IMR-90 (cell line): ENCODE measurements at regions not wholly inside any gene's neighbourhood (a gene's known extent, or its start where the extent isn't known, plus 50 kb on each side); places are given as distances from the start of the nearest gene placed in this dataset.

Source experiments
- ATAC-seq: fragments of 200-7000 bp; cut with Tn5 transposase; 2 replicates; pipeline ENCODE4 v1.9.1; 2020; ENCODE audit warnings: low read depth, mild to moderate bottlenecking, moderate library complexity
- BruUV-seq: library from RNA; stranded (reverse); fragments of 400-500 nt; replicated peaks from 2 replicates; lab custom pipeline; 2021; lab: Mats Ljungman, UMichigan
- CTCF ChIA-PET: fragments of 300-600 bp; formaldehyde crosslinking; extraction: SDS; loops from one replicate; lab custom pipeline; 2021; ENCODE audit warnings: antibody characterized with exemption; lab: Yijun Ruan, JAX
- POLR2A ChIA-PET: fragments of 300-600 bp; sonication (Branson Sonifier 250); formaldehyde crosslinking; loops from one replicate; lab custom pipeline; 2022; ENCODE audit warnings: antibody characterized with exemption; ENCODE audit not compliant: unreplicated experiment; lab: Charles Lee
- DNase-seq: peaks from one replicate; pipeline ENCODE4 v3.0.0; 2013
- H2AFZ ChIP-seq: replicated peaks from 2 replicates; pipeline ENCODE3; 2013; ENCODE audit warnings: low read length, mild to moderate bottlenecking; ENCODE audit not compliant: poor library complexity
- H2AK5ac ChIP-seq: 2 replicates; pipeline ENCODE4 v1.6.1; 2013; ENCODE audit warnings: low read depth, low read length, inconsistent platforms
- H2AK9ac ChIP-seq: replicated peaks from 2 replicates; pipeline ENCODE3; 2013; ENCODE audit warnings: mild to moderate bottlenecking, low read depth, low read length, moderate library complexity; ENCODE audit not compliant: poor library complexity
- H2BK120ac ChIP-seq: 2 replicates; pipeline ENCODE4 v1.6.1; 2013; ENCODE audit warnings: low read depth, low read length, inconsistent platforms
- H2BK15ac ChIP-seq: 3 replicates; pipeline ENCODE4 v1.6.1; 2013; ENCODE audit warnings: low read depth, low read length, inconsistent platforms
- H2BK20ac ChIP-seq: 2 replicates; pipeline ENCODE4 v1.6.1; 2013; ENCODE audit warnings: low read depth, mild to moderate bottlenecking, inconsistent platforms, low read length, moderate library complexity
- H2BK5ac ChIP-seq: 2 replicates; pipeline ENCODE4 v1.6.1; 2013; ENCODE audit warnings: mild to moderate bottlenecking, low read depth, low read length, inconsistent platforms; ENCODE audit not compliant: poor library complexity, severe bottlenecking
- H3K14ac ChIP-seq: replicated peaks from 2 replicates; pipeline ENCODE4 v1.6.1; 2013; ENCODE audit warnings: low read depth, low read length, inconsistent platforms
- H3K18ac ChIP-seq: 2 replicates; pipeline ENCODE4 v1.6.1; 2013; ENCODE audit warnings: low read depth, low read length, control low read depth
- H3K23ac ChIP-seq: 2 replicates; pipeline ENCODE4 v1.6.1; 2013; ENCODE audit warnings: low read depth, low read length, inconsistent platforms
- H3K27ac ChIP-seq: 2 replicates; pipeline ENCODE4 v1.5.1; 2013; ENCODE audit warnings: mild to moderate bottlenecking, control low read depth, low read length; ENCODE audit not compliant: insufficient read depth
- H3K27me3 ChIP-seq: 2 replicates; pipeline ENCODE4 v1.6.1; 2013; ENCODE audit warnings: low read length; ENCODE audit not compliant: control insufficient read depth, insufficient read depth
- H3K36me3 ChIP-seq: 2 replicates; pipeline ENCODE4 v1.6.1; 2013; ENCODE audit warnings: low read length, mixed read lengths; ENCODE audit not compliant: control insufficient read depth, insufficient read depth
- H3K4ac ChIP-seq: 2 replicates; pipeline ENCODE4 v1.6.1; 2013; ENCODE audit warnings: low read depth, low read length, inconsistent platforms
- H3K4me1 ChIP-seq: 2 replicates; pipeline ENCODE4 v1.6.1; 2013; ENCODE audit warnings: low read length, mixed read lengths; ENCODE audit not compliant: control insufficient read depth, insufficient read depth
- H3K4me2 ChIP-seq: 2 replicates; pipeline ENCODE4 v1.6.1; 2013; ENCODE audit warnings: low read depth, mild to moderate bottlenecking, control low read depth, low read length, moderate library complexity
- H3K4me3 ChIP-seq: 2 replicates; pipeline ENCODE4 v1.5.1; 2013; ENCODE audit warnings: low read depth, mild to moderate bottlenecking, control low read depth, low read length, moderate library complexity; ENCODE audit not compliant: insufficient read depth
- H3K56ac ChIP-seq: 2 replicates; pipeline ENCODE4 v1.6.1; 2013; ENCODE audit warnings: low read length, inconsistent platforms; ENCODE audit not compliant: insufficient read depth; ENCODE audit errors: extremely low read depth
- H3K79me1 ChIP-seq, 2 experiments: 2 replicates each; pipeline ENCODE4 v1.6.1; 2013; ENCODE audit warnings: low read length in 2 of 2, inconsistent platforms in 1 of 2, low read depth in 1 of 2
- H3K9ac ChIP-seq: 2 replicates; pipeline ENCODE4 v1.6.1; 2013; ENCODE audit warnings: low read depth, low read length, control low read depth
- H3K9me1 ChIP-seq: 2 replicates; pipeline ENCODE4 v1.6.1; 2013; ENCODE audit warnings: low read length, inconsistent platforms; ENCODE audit not compliant: insufficient read depth
- H3K9me3 ChIP-seq: 2 replicates; pipeline ENCODE4 v1.6.1; 2013; ENCODE audit warnings: low read length; ENCODE audit not compliant: control insufficient read depth, insufficient read depth
- H4K20me1 ChIP-seq: 2 replicates; pipeline ENCODE4 v1.6.1; 2013; ENCODE audit warnings: low read length, inconsistent platforms; ENCODE audit not compliant: insufficient read depth
- H4K5ac ChIP-seq: 2 replicates; pipeline ENCODE4 v1.6.1; 2013; ENCODE audit warnings: mild to moderate bottlenecking, low read depth, low read length, control low read depth
- H4K8ac ChIP-seq, 2 experiments: 2 replicates each; pipeline ENCODE4 v1.6.1; 2013; ENCODE audit warnings: low read depth in 2 of 2, low read length in 2 of 2, control low read depth in 1 of 2, inconsistent platforms in 1 of 2
- H4K91ac ChIP-seq: 2 replicates; pipeline ENCODE4 v1.6.1; 2013; ENCODE audit warnings: low read depth, low read length, inconsistent platforms; ENCODE audit not compliant: insufficient read depth
- BHLHE40 ChIP-seq: fragments of 150-350 bp; IDR thresholded peaks from 2 replicates; pipeline ENCODE4 v1.6.1; 2016; ENCODE audit warnings: mild to moderate bottlenecking, low read depth, low read length
- CEBPB ChIP-seq: IDR thresholded peaks from 2 replicates; pipeline ENCODE4 v1.6.1; 2012; ENCODE audit warnings: low read depth, low read length, improper control_type of control experiment
- CHD1 ChIP-seq: IDR thresholded peaks from 2 replicates; pipeline ENCODE4 v1.6.1; 2012; ENCODE audit warnings: low read depth, low read length, improper control_type of control experiment
- CTCF ChIP-seq: conservative IDR thresholded peaks from 2 replicates; pipeline ENCODE4 v1.5.1; 2012; ENCODE audit warnings: mild to moderate bottlenecking, low read depth, low read length, improper control_type of control experiment
- ELK1 ChIP-seq: fragments of 150-350 bp; IDR thresholded peaks from 2 replicates; pipeline ENCODE4 v1.6.1; 2016; ENCODE audit warnings: low read depth, mild to moderate bottlenecking, low read length, moderate library complexity, borderline replicate concordance
- FOS ChIP-seq: fragments of 150-350 bp; IDR thresholded peaks from 2 replicates; pipeline ENCODE4 v1.6.1; 2016; ENCODE audit warnings: low read depth, low read length
- MAFK ChIP-seq: IDR thresholded peaks from 2 replicates; pipeline ENCODE4 v1.6.1; 2012; ENCODE audit warnings: low read depth, low read length, improper control_type of control experiment
- MAZ ChIP-seq: IDR thresholded peaks from 2 replicates; pipeline ENCODE4 v1.6.1; 2012; ENCODE audit warnings: low read depth, mild to moderate bottlenecking, low read length, improper control_type of control experiment, moderate library complexity, borderline replicate concordance
- MXI1 ChIP-seq: IDR thresholded peaks from 2 replicates; pipeline ENCODE4 v1.6.1; 2012; ENCODE audit warnings: low read depth, mild to moderate bottlenecking, low read length, moderate library complexity, borderline replicate concordance
- NFE2L2 ChIP-seq: fragments of 150-350 bp; IDR thresholded peaks from 2 replicates; pipeline ENCODE4 v1.6.1; 2016; ENCODE audit warnings: low read depth, mild to moderate bottlenecking, low read length
- POLR2A ChIP-seq: IDR thresholded peaks from 2 replicates; pipeline ENCODE4 v1.6.1; 2012; ENCODE audit warnings: mild to moderate bottlenecking, low read depth, low read length
- RAD21 ChIP-seq: IDR thresholded peaks from 2 replicates; pipeline ENCODE4 v1.6.1; 2012; ENCODE audit warnings: low read length, improper control_type of control experiment
- RCOR1 ChIP-seq: IDR thresholded peaks from 2 replicates; pipeline ENCODE4 v1.6.1; 2012; ENCODE audit warnings: mild to moderate bottlenecking, low read length, improper control_type of control experiment; ENCODE audit not compliant: insufficient replicate concordance
- RFX5 ChIP-seq: IDR thresholded peaks from 2 replicates; pipeline ENCODE4 v1.8.0; 2012; ENCODE audit warnings: low read depth, mild to moderate bottlenecking, low read length, moderate library complexity
- SMC3 ChIP-seq: fragments of 150-350 bp; IDR thresholded peaks from 2 replicates; pipeline ENCODE4 v1.6.1; 2016; ENCODE audit warnings: low read depth, mild to moderate bottlenecking, antibody characterized with exemption, low read length, moderate library complexity
- WGBS, 2 experiments: methylation state at CpG; one replicate each; pipeline versions ENCODE4 v1.1.5 to v1.1.7; 2013; ENCODE audit warnings: missing lambda C conversion rate in 2 of 2; ENCODE audit not compliant: insufficient read length in 1 of 2; ENCODE audit errors: extremely low coverage in 2 of 2; 5-methylcytosine and 5-hydroxymethylcytosine counted together
- dilution Hi-C: fragments of 300-500 bp; cut with HindIII; formaldehyde crosslinking; loops from one replicate; pipeline ENCODE4 v1.14.3; 2018; ENCODE audit warnings: low sequenced_read_pairs; ENCODE audit not compliant: unreplicated experiment
- in situ Hi-C: fragments of 300-500 bp; cut with MboI; formaldehyde crosslinking; loops from 3 replicates; pipeline ENCODE4 v1.14.3; 2019; ENCODE audit warnings: low sequenced_read_pairs, inconsistent platforms, mixed read lengths
- intact Hi-C: fragments of 100-400 bp; cut with micrococcal nuclease; formaldehyde crosslinking; loops from 2 replicates; pipeline ENCODE4 v1.10.0; 2022
- TF ChIP-seq, protein P1 (sequence below): fragments of 150-350 bp; IDR thresholded peaks from 2 replicates; pipeline ENCODE4 v1.6.1; 2017; ENCODE audit warnings: mild to moderate bottlenecking, antibody characterized with exemption, low read length, low read depth

GRCh38 chr4:3862640-3863420 lies 96.6 kb downstream of the ADRA2C start:
- no peak overlapping the region for H2BK120ac ChIP-seq
- H3K27me3 ChIP-seq, result peaks cover 63% of the 10 kb centered on the region
- no peak overlapping the region for H3K4me3 ChIP-seq
- H3K9ac ChIP-seq, result no peak overlapping the region
- no peak overlapping the region for H3K4me2 ChIP-seq
- H3K56ac ChIP-seq, result no peak overlapping the region
- H2AK5ac ChIP-seq, result no peak overlapping the region
- ATAC-seq (no peak), DNase-seq (no peak)
- H3K36me3 ChIP-seq, result no peaks in the 10 kb centered on the region
- no peaks in the 10 kb centered on the region for H4K20me1 ChIP-seq
- 0 out of 2 replicates have a peak, but pooled peaks cover under 1% of the 10 kb centered on the region for H3K9me3 ChIP-seq
- no peak overlapping the region for H2BK15ac ChIP-seq
- no peak overlapping the region for H2BK5ac ChIP-seq
- no peak overlapping the region for H3K18ac ChIP-seq
- in situ Hi-C loops (no loop called here), dilution Hi-C loops (no loop called here), intact Hi-C loops (no loop called here)
- no peak overlapping the region for H4K8ac ChIP-seq
- POLR2A ChIA-PET, result no interaction called here
- no peak overlapping the region for H3K27ac ChIP-seq
- CTCF ChIA-PET, result no interaction called here
- H3K79me1 ChIP-seq, result no peaks in the 10 kb centered on the region
- no peak overlapping the region for H2AK9ac ChIP-seq
- WGBS, 2 experiments, result 37% methylated on average over 3 of the region's 23 CpGs; no CpG with 5 or more reads in 1 of the 2 experiments
- no peak overlapping the region for H4K5ac ChIP-seq
- no peak overlapping the region for H2AFZ ChIP-seq
- TF ChIP-seq BHLHE40 (no peak), CHD1 (no peak), MAZ (no peak), SMC3 (no peak), CEBPB (no peak), POLR2A (no peak), RAD21 (no peak), MAFK (no peak), ELK1 (no peak), NFE2L2 (no peak), MXI1 (no peak), RFX5 (no peak), CTCF (no peak), FOS (no peak), RCOR1 (no peak)
- TF ChIP-seq, protein P1, sequence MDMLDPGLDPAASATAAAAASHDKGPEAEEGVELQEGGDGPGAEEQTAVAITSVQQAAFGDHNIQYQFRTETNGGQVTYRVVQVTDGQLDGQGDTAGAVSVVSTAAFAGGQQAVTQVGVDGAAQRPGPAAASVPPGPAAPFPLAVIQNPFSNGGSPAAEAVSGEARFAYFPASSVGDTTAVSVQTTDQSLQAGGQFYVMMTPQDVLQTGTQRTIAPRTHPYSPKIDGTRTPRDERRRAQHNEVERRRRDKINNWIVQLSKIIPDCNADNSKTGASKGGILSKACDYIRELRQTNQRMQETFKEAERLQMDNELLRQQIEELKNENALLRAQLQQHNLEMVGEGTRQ, result no peak
- H3K14ac ChIP-seq, result no peak overlapping the region
- H2BK20ac ChIP-seq, result no peak overlapping the region
- H4K91ac ChIP-seq, result no peak overlapping the region
- H3K4me1 ChIP-seq, result no peaks in the 10 kb centered on the region
- BruUV-seq, result no TSS peak
- no peak overlapping the region for H3K4ac ChIP-seq
- no peak overlapping the region for H3K23ac ChIP-seq
- H3K9me1 ChIP-seq, result no peaks in the 10 kb centered on the region
